ENCODE measurements at regions not wholly inside any gene's neighbourhood (a gene's known extent, or its start where the extent isn't known, plus 50 kb on each side); places are given as distances from the start of the nearest gene placed in this dataset.

GRCh38 chr5:93325946-93326345 is 255.1 kb downstream of the NR2F1-AS1 start (continued):
- no peak for TF ChIP-seq NFYA (IDR thresholded peaks at IDR 0.05; ENCODE audit: borderline replicate concordance, low read depth, low read length)
- TF ChIP-seq ZNF274 (IDR thresholded peaks at IDR 0.05; ENCODE audit: insufficient read depth, insufficient read length) = no peak
- TF ChIP-seq ESRRA (IDR thresholded peaks at IDR 0.05; ENCODE audit: low read length) = no peak
- no peak for TF ChIP-seq ASH2L (IDR thresholded peaks at IDR 0.05; ENCODE audit: borderline replicate concordance, low read depth)
- TF ChIP-seq PML (IDR thresholded peaks at IDR 0.05; ENCODE audit: low read length) = no peak
- no peak for TF ChIP-seq CBFB (IDR thresholded peaks at IDR 0.05; ENCODE audit: low read depth)
- TF ChIP-seq, protein P1, sequence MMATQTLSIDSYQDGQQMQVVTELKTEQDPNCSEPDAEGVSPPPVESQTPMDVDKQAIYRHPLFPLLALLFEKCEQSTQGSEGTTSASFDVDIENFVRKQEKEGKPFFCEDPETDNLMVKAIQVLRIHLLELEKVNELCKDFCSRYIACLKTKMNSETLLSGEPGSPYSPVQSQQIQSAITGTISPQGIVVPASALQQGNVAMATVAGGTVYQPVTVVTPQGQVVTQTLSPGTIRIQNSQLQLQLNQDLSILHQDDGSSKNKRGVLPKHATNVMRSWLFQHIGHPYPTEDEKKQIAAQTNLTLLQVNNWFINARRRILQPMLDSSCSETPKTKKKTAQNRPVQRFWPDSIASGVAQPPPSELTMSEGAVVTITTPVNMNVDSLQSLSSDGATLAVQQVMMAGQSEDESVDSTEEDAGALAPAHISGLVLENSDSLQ (IDR thresholded peaks at IDR 0.05) = no peak
- TF ChIP-seq CEBPB (IDR thresholded peaks at IDR 0.05; ENCODE audit: borderline replicate concordance in 1 of 2, low read depth in 2 of 2, low read length in 2 of 2) = no peak
- no peak for TF ChIP-seq BMI1 (IDR thresholded peaks at IDR 0.05; ENCODE audit: borderline replicate concordance)

- H3K4me2 ChIP-seq (ENCODE audit: control insufficient read depth, insufficient read depth) = no peak overlapping the region
- ChIA-PET POLR2A (no interaction called here), SMC1A (ENCODE audit: uncharacterized antibody, unreplicated experiment) (no interaction called here), CTCF (no interaction called here), RAD21 (ENCODE audit: unreplicated experiment) (no interaction called here)
- H2AFZ ChIP-seq (ENCODE audit: control insufficient read depth, low read depth, low read length) = no peak overlapping the region
- in situ Hi-C loops (cut with MboI) (no loop called here), intact Hi-C loops (cut with micrococcal nuclease; ENCODE audit: unreplicated experiment) (no loop called here)
- H3K36me3 ChIP-seq (ENCODE audit: control insufficient read depth in 2 of 2, insufficient read depth in 2 of 2, low read length in 1 of 2) = no peaks in the 10 kb centered on the region
- no peaks in the 10 kb centered on the region for H3K9me3 ChIP-seq (replicated peaks; ENCODE audit: control insufficient read depth, insufficient read depth, low read length)
- H3K27ac ChIP-seq (ENCODE audit: control insufficient read depth, insufficient read depth) = no peak overlapping the region
- H4K20me1 ChIP-seq (ENCODE audit: control insufficient read depth, insufficient read depth) = no peaks in the 10 kb centered on the region
- no peak for DNase-seq (ENCODE audit: low read depth, low spot score)
- BruUV-seq (replicated peaks) = no TSS peak
- no peak overlapping the region for H3K9ac ChIP-seq (ENCODE audit: control insufficient read depth, insufficient read depth, low read length)
- H3K27me3 ChIP-seq (replicated peaks in 1 of 2; ENCODE audit: control insufficient read depth in 2 of 2, insufficient read depth in 2 of 2, low read length in 1 of 2) = no peaks in the 10 kb centered on the region; a peak in 1 of 4 replicates
- no peak for FAIRE-seq
- no peak overlapping the region for H3K4me3 ChIP-seq
- WGBS (ENCODE audit: insufficient coverage, insufficient replicate concordance, low lambda C conversion rate, missing lambda C conversion rate) = 39% methylated on average over 8 of the region's 8 CpGs
- H3K79me2 ChIP-seq (ENCODE audit: control insufficient read depth, insufficient read depth, low read length) = no peaks in the 10 kb centered on the region
- no peak for ATAC-seq
- H3K4me1 ChIP-seq (ENCODE audit: control insufficient read depth, insufficient read depth, low read length) = no peaks in the 10 kb centered on the region
- TF ChIP-seq RFX5 (IDR thresholded peaks at IDR 0.05; ENCODE audit: low read depth, low read length) (no peak), EP300 (IDR thresholded peaks at IDR 0.05; ENCODE audit: borderline replicate concordance in 1 of 2, control insufficient read depth in 1 of 2, low read depth in 2 of 2, low read length in 2 of 2) (no peak), STAT1 (conservative IDR thresholded peaks at IDR 0.05) (no peak), NFXL1 (IDR thresholded peaks at IDR 0.05; ENCODE audit: borderline replicate concordance) (no peak), ETV6 (conservative IDR thresholded peaks at IDR 0.05 in 1 of 2, IDR thresholded peaks at IDR 0.05 in 1 of 2; ENCODE audit: borderline replicate concordance in 1 of 2, low read depth in 1 of 2) (no peak)
- TF ChIP-seq, protein P2, sequence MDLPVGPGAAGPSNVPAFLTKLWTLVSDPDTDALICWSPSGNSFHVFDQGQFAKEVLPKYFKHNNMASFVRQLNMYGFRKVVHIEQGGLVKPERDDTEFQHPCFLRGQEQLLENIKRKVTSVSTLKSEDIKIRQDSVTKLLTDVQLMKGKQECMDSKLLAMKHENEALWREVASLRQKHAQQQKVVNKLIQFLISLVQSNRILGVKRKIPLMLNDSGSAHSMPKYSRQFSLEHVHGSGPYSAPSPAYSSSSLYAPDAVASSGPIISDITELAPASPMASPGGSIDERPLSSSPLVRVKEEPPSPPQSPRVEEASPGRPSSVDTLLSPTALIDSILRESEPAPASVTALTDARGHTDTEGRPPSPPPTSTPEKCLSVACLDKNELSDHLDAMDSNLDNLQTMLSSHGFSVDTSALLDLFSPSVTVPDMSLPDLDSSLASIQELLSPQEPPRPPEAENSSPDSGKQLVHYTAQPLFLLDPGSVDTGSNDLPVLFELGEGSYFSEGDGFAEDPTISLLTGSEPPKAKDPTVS (IDR thresholded peaks at IDR 0.05; ENCODE audit: low read depth, low read length) = no peak
- TF ChIP-seq, protein P3, sequence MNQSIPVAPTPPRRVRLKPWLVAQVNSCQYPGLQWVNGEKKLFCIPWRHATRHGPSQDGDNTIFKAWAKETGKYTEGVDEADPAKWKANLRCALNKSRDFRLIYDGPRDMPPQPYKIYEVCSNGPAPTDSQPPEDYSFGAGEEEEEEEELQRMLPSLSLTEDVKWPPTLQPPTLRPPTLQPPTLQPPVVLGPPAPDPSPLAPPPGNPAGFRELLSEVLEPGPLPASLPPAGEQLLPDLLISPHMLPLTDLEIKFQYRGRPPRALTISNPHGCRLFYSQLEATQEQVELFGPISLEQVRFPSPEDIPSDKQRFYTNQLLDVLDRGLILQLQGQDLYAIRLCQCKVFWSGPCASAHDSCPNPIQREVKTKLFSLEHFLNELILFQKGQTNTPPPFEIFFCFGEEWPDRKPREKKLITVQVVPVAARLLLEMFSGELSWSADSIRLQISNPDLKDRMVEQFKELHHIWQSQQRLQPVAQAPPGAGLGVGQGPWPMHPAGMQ (IDR thresholded peaks at IDR 0.05; ENCODE audit: borderline replicate concordance) = no peak
Observed at GRCh38 chr5:93322974-93323860, 257.8 kb downstream of the NR2F1-AS1 start.

All from GM12878 (cell line).